DOHH2 (cell line): ENCODE measurements at regions not wholly inside any gene's neighbourhood (a gene's known extent, or its start where the extent isn't known, plus 50 kb on each side); places are given as distances from the start of the nearest gene placed in this dataset.

Experiments
- CTCF ChIP-seq: fragments of 200-600 bp; sonication (generic); IDR thresholded peaks from one replicate; pipeline ENCODE4 v1.5.1; 2014; ENCODE audit warnings: antibody characterized with exemption, mild to moderate bottlenecking, low read depth, low read length; ENCODE audit not compliant: poor library complexity, severe bottlenecking
- EZH2phosphoT487 ChIP-seq: fragments of 200-600 bp; sonication (generic); IDR thresholded peaks from 2 replicates; pipeline ENCODE4 v1.6.1; 2017; ENCODE audit warnings: borderline replicate concordance, mild to moderate bottlenecking, antibody characterized with exemption, low read length, moderate library complexity, mixed read lengths

- no peak for TF ChIP-seq CTCF
- TF ChIP-seq EZH2phosphoT487: no peak
Observed at GRCh38 chr12:5377997-5378592, 53.8 kb upstream of the NTF3 start.
